ENCODE measurements at regions not wholly inside any gene's neighbourhood (a gene's known extent, or its start where the extent isn't known, plus 50 kb on each side); places are given as distances from the start of the nearest gene placed in this dataset.

DNA sequence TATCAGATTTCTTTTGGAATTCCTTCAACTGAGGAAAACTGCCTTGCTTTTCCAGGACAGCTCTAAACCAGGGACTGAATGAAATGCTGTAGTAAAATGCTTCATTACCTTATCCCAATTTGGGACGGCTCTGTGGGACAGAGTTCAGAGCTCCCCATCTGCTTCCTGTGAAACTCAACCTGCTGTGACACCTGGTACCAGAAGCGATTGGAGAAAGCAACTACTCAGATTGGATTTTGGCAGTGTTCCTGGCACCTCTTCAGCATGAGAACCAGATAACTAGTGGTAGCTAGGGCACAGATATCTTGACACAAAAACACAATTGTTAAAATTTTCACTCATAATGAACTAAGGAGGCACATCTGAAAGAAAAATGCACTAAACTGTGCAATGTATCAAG is 539.1 kb downstream of the SI start:
- DNase-seq, result no peak

DNA sequence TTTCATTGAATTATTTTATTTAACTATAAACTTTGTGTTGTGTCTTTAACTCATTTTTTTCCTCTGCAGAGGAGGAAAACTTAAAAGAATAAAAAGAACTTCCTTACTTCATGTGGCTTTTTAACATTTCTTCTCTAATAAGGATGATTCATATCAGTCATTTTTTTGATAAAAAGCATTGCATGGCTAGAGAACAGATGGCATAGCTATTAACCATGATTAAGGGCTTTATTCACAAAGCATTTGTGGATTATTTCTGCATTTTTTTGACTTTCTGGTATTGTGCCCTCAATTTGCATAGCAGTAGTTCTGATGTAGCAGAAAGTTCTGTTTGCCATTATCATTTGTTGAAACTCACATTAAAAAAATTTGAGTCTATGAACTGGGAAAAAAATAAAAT is 540.8 kb downstream of the SI start:
- no peak for DNase-seq

DNA sequence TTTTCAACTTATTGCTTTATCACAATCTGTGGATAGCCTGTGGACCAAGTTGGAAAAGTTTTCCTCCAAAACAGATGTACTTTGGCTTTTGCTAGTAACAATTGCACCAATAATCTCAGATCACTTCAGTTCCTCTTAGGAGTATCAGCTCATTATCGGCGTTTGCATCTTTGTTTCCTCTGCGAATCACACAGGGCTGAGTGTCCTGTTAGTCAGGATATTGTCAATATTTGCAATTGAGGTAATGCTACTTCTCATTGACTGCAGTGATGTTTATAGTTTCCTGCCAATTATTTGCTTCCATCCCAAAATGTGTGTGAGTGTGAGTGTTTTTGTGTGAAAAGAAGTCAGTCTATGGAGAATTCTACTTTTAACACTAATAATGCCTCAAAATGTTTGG is 545.0 kb downstream of the SI start:
- DNase-seq, result no peak

DNA sequence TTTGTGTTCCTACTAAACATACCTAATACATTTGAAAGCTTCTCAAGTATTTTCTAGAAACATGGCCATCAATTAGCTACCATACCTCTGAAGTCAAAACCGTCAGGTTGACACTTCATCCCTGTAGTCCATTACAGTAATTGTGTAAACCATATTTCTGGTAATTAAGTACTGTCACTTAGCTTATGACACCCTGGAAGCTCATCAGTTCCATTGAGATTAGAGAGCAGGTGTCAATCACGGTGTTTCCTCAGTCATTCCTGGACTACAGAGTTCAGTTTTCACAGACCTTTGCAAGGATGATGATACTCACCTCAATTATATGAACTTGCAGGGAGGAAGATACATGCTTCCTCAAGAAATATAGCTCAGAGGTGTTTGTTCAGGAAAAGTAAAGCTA is 552.0 kb downstream of the SI start:
- no peak for DNase-seq

DNA sequence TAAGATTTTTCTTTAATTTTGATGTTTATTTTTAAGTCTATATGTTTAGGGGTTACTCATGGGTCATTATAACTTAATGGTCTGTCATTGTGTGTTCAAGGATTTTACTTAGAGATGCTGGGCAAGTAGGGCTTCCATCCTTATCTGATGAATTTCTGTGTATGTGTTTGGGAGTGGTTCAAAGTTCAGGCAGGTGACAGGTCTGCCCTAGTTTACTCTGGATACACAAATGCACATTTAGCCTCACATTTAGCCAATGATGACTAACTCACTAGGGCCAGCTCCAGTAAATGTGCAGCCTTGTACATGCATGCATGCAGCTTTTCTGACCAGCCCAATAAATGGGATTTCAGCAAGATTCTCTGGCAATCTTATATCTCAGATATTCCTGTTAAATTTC is 554.1 kb downstream of the SI start:
- no peak for DNase-seq

DNA sequence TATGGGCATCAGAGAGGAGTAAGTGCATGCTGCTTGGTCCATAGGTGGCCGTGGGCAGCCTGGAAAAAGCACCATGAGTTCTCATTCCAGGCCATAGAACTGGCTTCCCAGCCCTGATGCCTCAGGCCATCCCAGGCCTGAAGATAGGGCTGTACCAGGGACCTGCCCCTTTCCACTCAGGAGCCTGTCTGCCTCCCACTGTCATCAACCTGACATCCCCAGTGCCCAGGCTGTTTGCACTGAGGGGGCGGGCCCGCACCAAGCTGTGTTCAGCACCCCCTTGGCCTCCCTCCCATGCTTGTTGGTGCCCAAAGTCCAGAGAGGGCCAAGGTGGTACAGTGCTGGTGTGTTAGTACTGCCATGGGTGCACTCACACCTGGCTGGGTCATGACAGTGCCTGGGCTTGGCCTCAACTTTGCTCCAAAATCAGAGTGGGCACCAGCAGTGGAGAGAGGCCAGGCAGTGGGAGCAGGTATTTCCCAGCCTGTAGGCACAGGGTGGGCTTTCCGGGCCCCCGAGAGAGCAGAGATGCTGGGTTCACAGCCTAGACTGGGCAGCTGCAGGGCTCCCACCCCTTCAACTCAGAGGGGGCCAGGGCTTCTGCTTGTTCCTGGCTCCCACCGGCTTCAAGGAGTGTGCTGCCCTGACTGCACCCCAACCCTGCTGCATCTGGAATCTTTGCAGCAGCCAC is 556.1 kb downstream of the SI start:
- no peak for DNase-seq

DNA sequence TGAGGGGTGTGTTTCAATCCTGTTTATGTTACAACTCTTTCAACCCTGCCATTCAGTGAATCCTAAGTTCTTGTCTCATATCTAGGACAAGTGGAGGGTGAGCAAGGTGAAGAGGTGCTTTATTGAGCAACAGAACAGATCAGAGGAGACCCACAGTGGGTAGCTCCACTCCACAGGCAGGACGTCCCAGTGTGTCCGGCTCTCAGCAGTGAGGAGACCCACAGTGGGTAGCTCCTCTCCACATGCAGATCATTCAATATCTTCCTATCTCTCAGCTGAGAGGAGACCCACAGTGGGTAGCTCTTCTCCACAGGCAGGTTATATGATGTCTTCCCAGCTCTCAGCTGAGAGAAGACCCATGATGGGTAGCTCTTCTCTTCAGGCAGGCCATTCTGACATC is 556.7 kb downstream of the SI start:
- DNase-seq, result no peak

DNA sequence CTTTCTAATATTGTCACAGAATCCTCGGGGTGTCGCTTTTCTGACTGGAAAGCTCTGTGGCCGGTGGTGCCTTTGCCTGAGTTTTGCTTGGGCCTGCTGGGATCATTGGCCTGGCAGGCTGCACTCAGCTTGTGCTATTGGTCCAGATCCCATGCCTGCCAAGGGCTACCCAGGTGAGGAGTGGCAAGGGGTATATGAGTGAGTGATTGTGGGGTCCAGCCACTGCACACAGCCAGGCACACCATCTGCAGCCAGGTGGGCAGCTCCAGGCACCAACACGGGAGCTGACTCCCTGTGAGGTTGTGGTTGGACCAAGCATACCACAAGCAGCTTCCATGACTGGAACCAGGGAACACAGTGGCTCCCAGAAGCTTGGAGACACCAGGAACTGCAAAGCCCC is 557.2 kb downstream of the SI start:
- DNase-seq, result no peak

DNA sequence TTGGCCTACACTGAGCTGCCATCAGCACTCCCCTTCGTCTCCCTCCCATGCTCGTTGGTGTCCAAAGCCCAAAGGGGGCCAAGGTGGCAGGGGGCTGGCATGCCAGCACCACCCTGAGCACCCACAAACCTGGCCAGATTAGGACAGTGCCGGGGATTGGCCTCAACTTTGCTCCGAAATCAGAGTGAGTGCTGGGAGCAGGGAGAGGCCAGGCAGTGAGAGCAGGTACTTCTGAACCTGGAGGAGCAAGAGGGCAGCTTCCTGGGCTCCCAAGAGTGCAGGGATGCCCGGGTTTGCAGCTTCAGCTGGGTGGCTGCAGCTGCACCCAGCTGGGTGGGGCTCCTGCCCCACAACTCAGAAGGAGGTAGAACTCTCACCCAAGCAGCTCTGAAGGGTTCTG is 563.0 kb downstream of the SI start:
- no peak for DNase-seq

DNA sequence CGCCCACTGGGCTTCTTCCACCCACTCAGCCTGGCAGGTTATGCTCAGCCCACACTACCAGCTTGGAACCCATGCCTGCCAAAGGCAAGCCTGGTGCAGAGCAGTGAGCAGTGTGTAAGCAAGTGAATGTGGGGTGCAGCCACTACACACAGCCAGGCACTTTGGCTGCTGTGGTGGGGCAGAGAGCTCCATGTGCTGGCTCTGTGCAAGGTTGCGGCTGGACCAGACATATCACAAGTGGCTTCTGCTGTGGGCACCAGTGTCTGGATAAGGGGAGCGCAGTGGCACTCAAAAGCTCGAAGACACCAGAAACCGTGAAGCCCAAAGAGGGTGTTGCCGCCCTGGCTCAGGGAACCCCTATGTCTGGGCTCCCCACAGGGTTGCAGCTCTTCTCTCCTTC is 563.7 kb downstream of the SI start:
- DNase-seq, result no peak

DNA sequence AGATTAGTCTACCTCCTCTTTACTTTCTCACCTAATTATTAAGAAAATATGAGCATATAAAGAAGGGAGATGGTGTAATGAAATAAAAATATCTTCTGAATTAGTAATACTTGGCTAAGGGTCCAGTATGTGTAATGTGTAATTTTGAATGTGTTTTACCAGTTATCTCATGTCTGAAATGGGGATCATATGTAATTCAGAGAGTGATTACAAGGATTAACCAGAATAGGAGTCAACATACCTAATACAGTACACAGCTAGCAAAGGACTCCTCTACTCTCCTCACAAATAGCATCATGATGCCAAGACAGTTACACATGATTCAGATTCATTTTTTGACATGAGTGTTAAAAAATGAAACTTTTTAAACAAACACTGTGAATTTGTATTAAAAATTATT is 570.4 kb downstream of the SI start:
- DNase-seq, result no peak

DNA sequence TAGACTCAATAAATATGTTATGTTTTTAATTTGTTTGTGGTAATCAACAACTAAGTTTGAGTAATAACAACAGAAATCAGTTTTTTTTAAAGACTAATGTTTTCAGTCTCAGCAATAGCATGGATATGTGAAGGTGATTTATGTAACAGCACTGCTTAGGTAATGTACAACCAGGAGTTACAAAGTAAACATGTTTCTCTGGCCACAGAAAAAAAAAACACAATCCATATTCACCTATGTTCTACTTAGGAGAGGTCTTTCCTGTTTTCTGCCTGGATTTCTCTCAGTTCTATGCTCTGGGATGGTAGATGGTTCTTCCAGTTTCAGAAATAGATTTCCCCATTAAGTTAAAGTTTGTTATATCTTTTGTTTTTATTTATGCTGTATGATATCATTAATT is 579.4 kb downstream of the SI start:
- no peak for DNase-seq

DNA sequence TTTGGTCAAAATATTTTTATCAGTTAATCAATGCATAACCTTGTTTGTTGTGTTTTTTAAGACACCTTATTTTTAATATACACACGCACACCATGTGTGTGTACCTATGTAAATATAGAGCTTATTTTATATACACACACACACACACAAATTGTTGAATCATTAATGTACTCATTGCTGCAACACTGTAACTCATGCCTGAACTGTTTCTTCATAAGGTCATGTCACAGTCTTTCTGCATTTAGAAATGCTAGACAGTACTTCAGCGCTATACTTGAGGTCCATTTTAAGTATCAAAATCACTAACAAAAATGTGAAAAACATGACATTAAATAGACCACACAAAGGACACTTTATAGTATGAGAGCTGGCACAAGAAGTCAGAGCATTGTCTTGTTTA is 589.4 kb downstream of the SI start:
- no peak for DNase-seq

DNA sequence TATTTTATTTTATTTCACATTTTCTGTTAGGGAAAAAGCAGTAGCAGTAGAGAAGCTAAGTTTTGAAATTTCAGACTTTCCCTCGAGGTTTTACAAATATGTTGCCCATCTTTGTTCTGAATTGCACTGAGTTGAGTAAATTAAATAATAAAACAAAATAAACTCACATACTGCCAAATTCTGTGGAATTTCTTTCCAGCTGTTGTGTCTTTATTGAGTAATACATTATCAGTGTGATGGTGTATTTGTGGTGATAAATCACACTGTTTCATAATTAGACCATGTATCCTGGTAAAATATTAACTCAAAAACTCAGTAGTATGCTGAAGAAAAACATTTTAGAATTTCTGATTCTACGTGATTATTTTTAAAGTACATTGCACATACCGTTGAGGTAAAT is 592.1 kb downstream of the SI start:
- DNase-seq, result no peak

DNA sequence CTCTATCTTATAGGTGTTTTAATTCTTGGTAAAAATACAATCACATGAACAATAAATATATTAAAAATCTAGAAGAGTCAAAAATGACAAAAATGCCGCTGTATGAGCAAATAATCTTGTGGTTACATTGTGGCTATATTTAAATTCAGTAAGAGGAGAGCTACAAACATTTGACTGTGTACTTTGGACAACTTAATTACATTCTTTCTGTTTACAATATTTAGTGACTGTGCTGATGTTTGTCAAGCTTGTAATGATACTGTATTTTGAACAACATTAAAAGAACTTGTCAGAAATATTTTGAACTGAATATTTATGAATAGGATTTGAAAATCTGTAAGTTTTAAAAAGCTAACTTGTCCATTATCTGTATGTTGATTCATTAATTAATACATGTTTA is 598.3 kb downstream of the SI start:
- no peak for DNase-seq

DNA sequence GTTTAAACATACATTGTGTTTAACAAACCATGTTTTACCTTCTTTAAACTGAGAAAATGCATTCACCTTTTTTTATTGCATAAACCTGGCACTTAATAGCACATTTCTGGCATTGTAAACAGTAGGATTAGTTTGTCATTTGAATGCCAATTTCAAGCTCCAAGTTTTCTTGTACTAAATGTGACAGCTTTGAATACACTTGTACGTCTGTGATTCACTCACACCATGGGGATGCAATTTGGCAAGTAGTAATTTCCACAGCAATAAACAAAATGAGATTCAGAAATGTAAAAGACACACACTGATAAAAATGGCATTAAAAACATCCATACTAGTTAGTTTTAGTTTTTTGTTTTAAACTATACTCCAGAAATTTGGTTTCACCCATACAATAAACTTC is 598.9 kb downstream of the SI start:
- DNase-seq, result no peak

DNA sequence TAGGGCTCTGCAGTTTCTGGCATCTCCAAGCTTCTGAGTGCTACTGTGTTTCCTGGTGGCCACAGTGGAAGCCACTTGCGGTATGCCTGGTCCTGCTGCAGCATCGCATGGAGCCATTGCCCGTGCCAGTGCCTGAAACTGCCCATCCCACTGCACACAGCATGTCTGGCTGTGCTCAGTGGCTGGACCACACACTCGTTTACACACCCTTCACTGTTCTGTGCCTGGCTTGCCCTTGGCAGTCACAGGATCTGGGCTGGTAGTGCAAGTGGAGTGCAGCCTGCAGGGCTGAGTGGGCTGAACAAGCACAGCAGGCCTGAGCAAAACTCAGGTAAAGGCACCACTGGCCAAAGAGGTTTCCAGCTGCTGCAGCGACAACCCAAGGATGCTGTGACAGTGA is 600.0 kb downstream of the SI start:
- no peak for DNase-seq

DNA sequence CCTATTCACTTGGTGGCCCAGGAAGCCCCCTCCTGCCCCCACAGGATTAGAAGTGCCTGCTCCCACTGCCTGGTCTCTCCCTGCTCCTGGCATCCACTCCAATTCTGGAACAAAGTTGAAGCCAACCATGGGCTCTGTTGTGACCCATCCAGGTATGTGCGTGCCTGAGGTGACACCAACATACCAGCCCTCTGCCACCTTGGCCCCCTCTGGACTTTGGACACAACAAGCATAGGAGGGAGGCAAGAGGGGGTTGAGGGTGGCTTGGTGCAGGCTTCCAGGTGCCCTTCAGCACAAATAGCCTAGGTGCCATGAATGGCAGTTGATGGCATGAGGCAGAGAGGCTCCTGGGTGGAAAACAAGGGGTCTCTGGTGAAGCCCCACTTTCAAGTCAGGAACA is 600.9 kb downstream of the SI start:
- no peak for DNase-seq

DNA sequence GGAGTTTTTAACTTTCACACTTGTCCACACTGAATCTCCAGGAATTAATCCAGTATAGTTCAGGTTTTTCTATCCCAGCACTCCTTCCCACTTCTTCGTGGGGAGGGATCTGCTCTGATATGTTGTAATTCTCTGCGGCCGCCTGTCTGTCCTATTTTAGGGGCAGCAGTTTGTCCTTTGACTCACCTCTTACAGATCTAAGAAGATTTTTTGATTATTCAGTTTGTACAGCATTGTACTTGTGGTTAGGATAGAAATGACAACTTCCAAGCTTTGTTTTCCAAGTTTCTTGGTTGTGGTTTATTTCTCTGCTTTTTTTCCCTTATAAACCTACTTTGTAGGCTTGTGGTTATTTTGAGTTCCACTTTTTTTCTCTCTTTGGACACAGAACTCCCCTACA is 601.7 kb downstream of the SI start:
- DNase-seq, result no peak

DNA sequence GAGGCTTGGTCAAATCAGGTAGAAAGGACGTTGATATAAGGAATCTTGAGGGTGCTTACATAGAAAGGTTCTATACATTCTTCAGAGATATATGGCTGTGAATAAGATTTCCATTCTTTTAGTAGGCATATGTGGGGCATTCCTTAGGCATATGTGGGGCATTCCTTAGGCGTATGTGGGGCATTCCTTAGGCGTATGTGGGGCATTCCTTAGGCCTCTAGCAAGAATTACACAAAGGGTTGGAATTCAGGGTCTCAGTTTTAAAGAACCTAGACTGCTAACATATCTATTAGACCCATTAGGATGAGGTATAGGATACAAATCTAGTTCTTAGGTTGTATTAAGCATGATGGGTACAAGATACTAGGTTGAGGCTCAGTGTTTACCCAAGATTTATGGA is 607.8 kb downstream of the SI start:
- no peak for DNase-seq

DNA sequence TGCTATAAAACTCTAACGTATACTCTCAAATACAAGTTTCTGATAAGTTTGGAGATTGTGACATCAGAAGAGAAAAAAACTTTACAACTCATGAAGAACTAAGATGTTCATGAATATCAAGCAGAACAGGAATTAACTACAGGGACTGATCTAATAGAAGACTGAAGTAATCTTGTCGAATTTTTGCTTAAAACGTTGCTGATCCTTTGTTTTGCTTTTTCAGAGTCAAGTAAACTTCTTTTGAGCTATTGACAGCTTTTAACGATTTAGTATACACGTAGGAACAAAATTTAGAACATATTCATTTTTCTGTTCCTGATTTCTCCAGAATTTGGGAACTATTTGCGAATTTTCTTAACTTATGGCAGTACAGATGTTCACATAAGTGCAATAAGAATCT is 610.2 kb downstream of the SI start:
- DNase-seq, result no peak

DNA sequence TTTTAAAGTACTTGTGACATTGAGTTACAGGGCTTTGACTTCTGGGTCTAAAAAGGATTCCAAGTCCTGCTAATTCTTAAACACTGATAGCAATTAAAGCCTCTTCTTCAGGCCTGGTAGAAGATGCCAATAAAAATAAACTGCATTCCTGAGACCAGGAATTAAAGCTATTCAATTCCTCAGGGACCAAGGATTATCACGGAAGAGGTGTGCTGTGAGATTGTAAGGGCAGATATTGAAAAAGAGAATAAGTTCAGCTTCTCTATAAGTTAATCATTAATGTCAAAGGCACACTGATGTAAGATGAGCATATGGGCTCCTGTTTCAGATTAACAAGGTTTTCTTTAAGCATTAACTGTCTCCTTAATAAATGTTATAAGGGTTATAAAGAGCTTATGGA is 611.3 kb downstream of the SI start:
- no peak for DNase-seq

DNA sequence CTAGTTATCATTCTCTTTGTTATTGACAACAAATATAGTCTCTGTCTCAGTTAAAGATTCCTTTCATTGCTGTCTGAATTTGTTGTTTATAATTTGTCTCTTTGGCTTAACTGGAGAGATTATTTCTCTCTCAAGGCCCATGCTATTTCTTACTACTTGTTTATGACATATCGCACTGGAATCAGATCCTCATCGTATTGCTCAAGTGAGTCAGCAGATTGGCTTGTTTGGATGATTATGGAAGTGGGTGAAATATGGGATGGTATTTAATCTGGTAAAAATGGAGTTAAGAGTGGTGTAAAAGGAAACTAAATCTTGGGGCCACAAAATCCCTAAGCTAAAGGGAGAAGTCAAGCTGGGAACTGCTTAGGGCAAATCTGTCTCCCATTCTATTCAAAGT is 613.1 kb downstream of the SI start:
- no peak for DNase-seq

DNA sequence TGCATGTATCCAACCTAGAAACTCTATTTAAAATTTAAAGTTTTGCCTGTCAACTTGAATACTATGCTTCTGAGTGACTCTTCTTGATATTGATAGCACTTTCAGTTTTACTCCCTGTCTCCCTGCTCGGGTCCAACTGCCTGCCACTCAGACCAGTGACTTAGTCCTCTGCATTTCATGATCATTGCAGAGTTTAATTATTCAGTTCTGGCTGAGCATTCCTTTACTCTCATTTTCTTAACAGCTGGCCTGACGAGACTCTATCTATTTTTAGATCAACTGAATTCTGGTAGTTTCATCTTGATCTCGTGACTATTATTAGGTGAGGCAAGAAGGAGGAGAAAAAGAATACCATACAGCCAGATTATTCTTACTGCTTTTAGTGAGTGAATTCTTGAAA is 617.4 kb downstream of the SI start:
- DNase-seq, result no peak

DNA sequence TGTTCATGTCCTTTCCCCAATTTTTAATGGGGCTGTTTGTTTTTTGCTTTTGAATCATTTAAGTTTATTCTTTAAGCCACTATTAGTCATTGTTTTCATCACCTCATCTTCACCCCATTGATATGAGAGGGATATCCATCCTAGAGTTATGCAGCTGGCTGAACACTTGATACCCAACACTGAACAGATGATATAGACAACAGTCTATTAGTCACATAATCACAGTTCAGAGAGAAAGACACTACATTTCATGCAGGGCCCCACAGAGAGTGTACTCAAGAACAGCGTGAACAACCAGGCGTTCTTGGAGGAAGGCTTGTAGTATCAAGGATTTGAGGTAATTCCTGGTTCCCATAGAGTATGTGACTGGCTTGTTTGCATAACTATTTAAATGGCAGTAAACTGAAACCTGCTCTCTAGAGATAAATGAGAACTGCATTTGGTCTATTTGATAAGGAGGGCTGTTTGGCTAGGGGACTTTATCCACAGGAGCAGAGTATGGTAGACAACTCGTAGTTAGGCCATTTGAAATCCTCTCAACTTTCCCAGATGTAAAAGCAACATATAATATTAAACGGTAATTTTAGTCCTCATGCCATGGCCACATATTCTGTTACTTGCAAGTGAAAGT is 618.7 kb downstream of the SI start:
- DNase-seq, result no peak

DNA sequence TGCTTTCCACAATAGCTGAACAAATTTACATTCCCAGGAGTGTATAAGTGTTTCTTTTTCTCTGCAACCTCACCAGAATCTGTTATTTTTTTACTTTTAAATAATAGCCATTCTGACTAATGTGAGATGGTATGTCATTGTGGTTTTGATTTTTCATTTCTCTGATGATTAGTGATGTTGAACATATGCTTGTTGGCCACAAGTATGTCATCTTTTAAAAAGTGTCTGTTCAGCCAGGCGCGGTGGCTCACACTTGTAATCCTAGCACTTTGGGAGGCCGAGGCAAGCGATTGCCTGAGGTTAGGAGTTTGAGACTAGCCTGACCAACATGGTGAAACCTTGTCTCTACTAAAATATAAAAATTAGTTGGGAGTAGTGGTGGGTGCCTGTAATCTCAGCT is 619.3 kb downstream of the SI start:
- no peak for DNase-seq

Data from NCI-H187 treated with DMSO at 0.1 percent for 48 hours (cell line).